SJCRH30 (cell line): ENCODE measurements at regions not wholly inside any gene's neighbourhood (a gene's known extent, or its start where the extent isn't known, plus 50 kb on each side); places are given as distances from the start of the nearest gene placed in this dataset.
"Not testable (repeated sequence)": the region's sequence is repeated elsewhere in the genome, so short reads cannot be mapped to it uniquely, and the experiment has no call there.

Source experiments
- DNase-seq, 2 experiments: peaks; one replicate each; pipeline ENCODE4 v3.0.0-alpha.2; 2015 to 2020
- H3K27ac ChIP-seq: fragments of 250-450 bp; sonication (Bioruptor Pico); 2 replicates; pipeline ENCODE4 v1.5.1; 2020; ENCODE audit warnings: mild to moderate bottlenecking, moderate library complexity
- H3K27me3 ChIP-seq: fragments of 250-450 bp; sonication (Bioruptor Pico); 2 replicates; pipeline ENCODE4 v1.5.1; 2020; ENCODE audit warnings: mild to moderate bottlenecking, moderate library complexity
- H3K36me3 ChIP-seq: fragments of 250-450 bp; sonication (Bioruptor Pico); 2 replicates; pipeline ENCODE4 v1.5.1; 2020; ENCODE audit warnings: mild to moderate bottlenecking, moderate library complexity
- H3K4me1 ChIP-seq: fragments of 250-450 bp; sonication (Bioruptor Pico); 2 replicates; pipeline ENCODE4 v1.5.1; 2020; ENCODE audit warnings: mild to moderate bottlenecking, moderate library complexity
- H3K4me3 ChIP-seq: fragments of 250-450 bp; sonication (Bioruptor Pico); 2 replicates; pipeline ENCODE4 v1.5.1; 2020; ENCODE audit warnings: mild to moderate bottlenecking, moderate library complexity
- H3K9me3 ChIP-seq: fragments of 250-450 bp; sonication (Bioruptor Pico); replicated peaks from 2 replicates; pipeline ENCODE4 v1.5.1; 2020; ENCODE audit warnings: mild to moderate bottlenecking, moderate library complexity

DNA sequence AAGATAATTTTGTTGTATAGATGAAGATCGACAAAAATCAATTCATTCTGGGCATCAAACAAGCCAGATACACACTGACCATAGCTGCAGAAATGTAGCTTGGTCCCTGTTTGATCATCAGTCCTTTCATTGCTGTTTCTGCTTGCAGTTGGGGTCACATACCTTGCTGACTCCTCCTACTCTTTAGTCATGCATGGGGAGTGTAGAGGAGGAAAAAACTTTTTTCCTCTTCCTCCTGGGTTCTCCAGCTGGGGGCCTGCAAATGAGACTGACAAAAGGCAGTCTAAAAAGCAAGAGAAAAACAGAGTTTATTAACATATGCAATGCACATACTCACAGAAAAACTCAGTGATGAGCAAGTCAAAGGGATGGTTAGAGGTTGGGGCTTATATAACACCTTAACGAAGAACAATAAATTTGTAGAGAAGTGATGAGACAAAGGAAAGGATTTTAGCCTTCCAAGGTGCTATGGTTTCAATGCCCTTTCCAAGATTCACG is 105.8 kb downstream of the QRSL1 start:
- Histone ChIP-seq H3K4me1 (no peaks in the 10 kb centered on the region), H3K27me3 (no peaks in the 10 kb centered on the region), H3K27ac (no peak overlapping the region), H3K4me3 (no peak overlapping the region), H3K36me3 (no peaks in the 10 kb centered on the region), H3K9me3 (no peaks in the 10 kb centered on the region)
- DNase-seq, result no peak

DNA sequence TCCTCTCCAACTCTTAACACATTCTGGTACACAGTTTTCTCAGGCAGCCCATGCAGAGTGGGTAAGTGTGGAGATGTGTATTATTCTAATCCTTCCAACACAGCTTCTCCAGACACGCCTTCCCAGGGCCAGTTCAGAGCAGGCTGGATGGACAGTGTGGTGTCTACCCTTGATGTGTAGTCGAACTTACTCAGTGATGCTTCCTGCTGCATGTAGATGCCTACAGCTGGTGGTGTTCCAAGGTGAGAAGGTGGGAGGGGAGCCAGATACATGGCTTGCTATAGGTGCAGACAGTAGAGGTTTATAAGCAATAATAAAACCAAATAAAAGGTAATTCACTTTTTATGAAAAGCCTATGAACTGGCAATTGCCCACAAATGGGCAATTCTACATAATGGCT is 104.0 kb downstream of the QRSL1 start:
- no peaks in the 10 kb centered on the region for H3K36me3 ChIP-seq

DNA sequence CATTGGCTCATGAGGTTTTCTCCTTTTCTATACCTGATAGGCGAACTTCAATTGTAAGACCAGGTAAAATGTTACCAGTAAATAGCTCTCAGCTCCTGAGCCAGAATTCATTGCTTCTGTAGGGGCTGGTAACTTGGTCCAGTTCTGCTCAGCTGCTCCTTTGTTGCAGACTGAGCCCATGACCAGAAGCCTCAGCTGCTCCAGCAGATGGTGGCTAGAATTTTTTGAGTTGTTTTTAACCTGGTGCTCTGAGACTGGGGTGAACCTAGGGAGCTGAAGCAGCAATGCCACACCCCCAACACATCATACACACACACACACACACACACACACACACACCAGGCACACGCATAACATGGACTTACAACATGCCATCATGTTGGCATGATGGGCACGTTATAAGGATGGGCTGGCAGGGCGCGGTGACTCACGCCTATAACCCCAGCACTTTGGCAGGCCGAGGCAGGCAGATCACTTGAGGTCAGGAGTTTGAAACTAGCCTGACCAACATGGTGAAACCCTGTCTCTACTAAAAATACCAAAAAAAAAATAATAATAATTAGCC is 103.1 kb downstream of the QRSL1 start:
- no peaks in the 10 kb centered on the region for H3K27me3 ChIP-seq

More for the DNA sequence above, 104.0 kb downstream of the QRSL1 start:
- no peak for DNase-seq
- Histone ChIP-seq H3K9me3 (no peaks in the 10 kb centered on the region), H3K4me3 (no peak overlapping the region), H3K4me1 (0 out of 2 replicates have a peak, but pooled peaks cover 3% of the 10 kb centered on the region), H3K27me3 (no peaks in the 10 kb centered on the region), H3K27ac (no peak overlapping the region)

DNA sequence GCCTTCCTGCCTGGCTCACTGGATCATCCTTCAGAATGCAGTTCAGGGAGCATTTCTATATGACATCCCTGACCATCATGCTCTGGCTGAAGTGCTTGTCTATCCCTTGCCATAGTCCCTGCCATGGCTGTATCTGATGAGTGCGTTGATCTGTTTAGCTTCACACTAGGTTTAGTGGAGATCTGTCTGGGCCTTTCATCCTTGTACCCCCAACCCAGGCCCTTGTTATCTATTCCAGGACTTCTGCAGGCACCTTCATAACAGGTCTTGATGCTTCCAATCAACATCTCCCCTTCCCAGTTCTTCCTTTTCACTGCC is 102.4 kb downstream of the QRSL1 start:
- Histone ChIP-seq H3K27me3 (no peaks in the 10 kb centered on the region), H3K4me3 (no peak overlapping the region), H3K4me1 (0 out of 2 replicates have a peak, but pooled peaks cover 3% of the 10 kb centered on the region), H3K9me3 (no peaks in the 10 kb centered on the region), H3K27ac (no peak overlapping the region), H3K36me3 (no peaks in the 10 kb centered on the region)
- DNase-seq, result no peak

More for the DNA sequence above, 103.1 kb downstream of the QRSL1 start:
- no peak overlapping the region for H3K27ac ChIP-seq
- no peak overlapping the region for H3K4me3 ChIP-seq
- no peak for DNase-seq
- no peaks in the 10 kb centered on the region for H3K9me3 ChIP-seq
- H3K4me1 ChIP-seq, result 0 out of 2 replicates have a peak, but pooled peaks cover 3% of the 10 kb centered on the region
- H3K36me3 ChIP-seq, result no peaks in the 10 kb centered on the region

DNA sequence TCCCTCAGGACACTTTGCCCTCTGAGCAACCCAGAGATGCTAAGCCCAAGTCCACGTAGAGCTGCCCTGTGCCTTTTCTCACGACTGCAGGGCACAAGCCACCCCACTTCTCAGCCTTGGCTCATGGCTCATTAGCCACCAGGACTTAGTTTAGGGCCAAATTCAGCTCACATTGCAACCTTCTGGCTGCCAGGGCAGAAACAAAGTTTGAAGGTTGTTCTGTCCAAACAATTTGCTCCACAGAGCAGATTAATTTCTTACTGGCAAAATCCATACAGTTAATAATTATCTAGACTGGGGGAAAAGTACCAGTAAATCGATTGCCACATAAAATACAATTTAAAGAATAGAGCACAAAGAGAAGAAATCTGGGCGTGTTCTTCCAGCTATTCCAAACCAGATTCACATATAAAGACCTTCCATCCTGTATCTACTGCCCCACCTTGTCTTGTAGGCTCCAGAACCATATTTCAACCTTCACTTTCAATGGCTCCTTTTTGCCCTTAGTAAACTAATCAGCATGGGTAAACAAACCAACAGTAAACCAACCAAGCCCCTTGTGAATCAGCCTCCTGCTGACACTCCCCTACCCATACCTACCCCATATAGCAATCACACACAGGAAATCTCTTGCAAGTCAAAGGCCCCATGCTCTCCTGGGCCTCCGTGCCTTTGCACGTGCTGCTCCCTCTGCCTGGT is 101.9 kb downstream of the QRSL1 start:
- H3K27ac ChIP-seq, result no peak overlapping the region
- H3K9me3 ChIP-seq, result no peaks in the 10 kb centered on the region
- H3K4me3 ChIP-seq, result no peak overlapping the region
- no peaks in the 10 kb centered on the region for H3K27me3 ChIP-seq
- DNase-seq, result no peak
- H3K4me1 ChIP-seq, result 0 out of 2 replicates have a peak, but pooled peaks cover 3% of the 10 kb centered on the region
- H3K36me3 ChIP-seq, result no peaks in the 10 kb centered on the region

DNA sequence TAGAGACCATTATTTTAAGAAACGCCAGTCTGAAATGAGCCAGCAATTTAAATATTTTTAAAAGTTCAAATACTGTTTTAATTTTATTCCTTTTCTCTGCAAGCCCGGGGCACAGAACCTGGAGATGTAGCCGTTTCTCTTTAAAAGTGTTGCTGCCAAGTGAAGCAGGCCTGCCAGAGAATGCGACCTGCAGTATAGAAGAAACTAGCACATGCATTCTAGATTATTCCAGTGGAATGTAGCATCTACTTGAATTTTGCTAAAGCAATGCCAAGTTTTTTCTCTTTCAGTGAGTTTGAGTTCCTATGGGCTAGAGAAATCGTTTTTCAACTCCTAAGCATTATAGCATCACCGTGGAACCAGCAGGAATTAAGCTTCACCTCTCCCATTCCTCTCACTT is 101.3 kb downstream of the QRSL1 start:
- Histone ChIP-seq H3K4me1 (0 out of 2 replicates have a peak, but pooled peaks cover 3% of the 10 kb centered on the region), H3K36me3 (no peaks in the 10 kb centered on the region), H3K4me3 (no peak overlapping the region), H3K27ac (no peak overlapping the region), H3K27me3 (no peaks in the 10 kb centered on the region), H3K9me3 (no peaks in the 10 kb centered on the region)
- DNase-seq, result no peak

DNA sequence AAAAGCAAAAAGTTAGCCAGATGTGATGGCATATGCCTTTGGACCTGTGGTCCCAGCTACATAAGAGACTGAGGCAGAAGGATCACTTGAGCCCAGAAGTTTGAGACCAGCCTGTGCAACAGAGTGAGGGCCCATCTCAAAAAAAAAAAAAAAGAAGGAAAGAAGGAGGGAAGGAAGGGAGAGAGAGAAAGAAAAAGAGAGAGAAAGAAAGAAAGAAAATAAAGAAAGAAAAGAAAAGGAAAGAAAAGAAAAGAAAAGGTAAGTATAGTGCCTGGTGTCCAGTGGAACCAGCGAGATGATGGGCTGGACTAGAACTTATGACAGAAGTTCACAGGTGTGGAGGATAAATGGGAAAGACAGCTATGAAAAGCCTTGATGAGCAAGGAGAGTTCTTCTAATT is 100.9 kb downstream of the QRSL1 start:
- no peak overlapping the region for H3K4me3 ChIP-seq
- no peak overlapping the region for H3K27ac ChIP-seq
- no peaks in the 10 kb centered on the region for H3K36me3 ChIP-seq
- no peaks in the 10 kb centered on the region for H3K27me3 ChIP-seq
- H3K4me1 ChIP-seq, result 0 out of 2 replicates have a peak, but pooled peaks cover 3% of the 10 kb centered on the region
- no peaks in the 10 kb centered on the region for H3K9me3 ChIP-seq
- no peak for DNase-seq

DNA sequence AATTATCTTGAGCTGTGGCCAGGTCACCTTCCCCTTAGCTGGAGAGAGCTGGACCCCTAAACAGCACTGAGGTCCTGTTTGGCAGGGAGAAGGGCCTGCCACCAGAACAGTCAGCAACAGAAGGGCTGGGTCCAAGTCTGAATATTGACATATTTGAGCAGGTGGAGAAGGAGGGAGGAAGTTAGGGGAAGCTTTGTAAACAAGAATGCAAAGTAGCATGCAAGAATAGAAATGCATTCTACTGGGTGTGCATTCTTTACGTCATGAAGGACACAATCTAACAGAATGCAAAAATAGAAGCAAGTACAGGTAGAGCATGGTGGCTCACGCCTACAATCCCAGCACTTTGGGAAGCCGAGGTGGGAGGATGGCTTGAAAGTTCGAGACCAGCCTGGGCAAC is 100.5 kb downstream of the QRSL1 start:
- Histone ChIP-seq H3K36me3 (no peaks in the 10 kb centered on the region), H3K4me1 (0 out of 2 replicates have a peak, but pooled peaks cover 3% of the 10 kb centered on the region), H3K4me3 (no peak overlapping the region), H3K27ac (no peak overlapping the region), H3K27me3 (no peaks in the 10 kb centered on the region), H3K9me3 (no peaks in the 10 kb centered on the region)
- DNase-seq, result peak in 1 of 2 experiments; percentile 24

DNA sequence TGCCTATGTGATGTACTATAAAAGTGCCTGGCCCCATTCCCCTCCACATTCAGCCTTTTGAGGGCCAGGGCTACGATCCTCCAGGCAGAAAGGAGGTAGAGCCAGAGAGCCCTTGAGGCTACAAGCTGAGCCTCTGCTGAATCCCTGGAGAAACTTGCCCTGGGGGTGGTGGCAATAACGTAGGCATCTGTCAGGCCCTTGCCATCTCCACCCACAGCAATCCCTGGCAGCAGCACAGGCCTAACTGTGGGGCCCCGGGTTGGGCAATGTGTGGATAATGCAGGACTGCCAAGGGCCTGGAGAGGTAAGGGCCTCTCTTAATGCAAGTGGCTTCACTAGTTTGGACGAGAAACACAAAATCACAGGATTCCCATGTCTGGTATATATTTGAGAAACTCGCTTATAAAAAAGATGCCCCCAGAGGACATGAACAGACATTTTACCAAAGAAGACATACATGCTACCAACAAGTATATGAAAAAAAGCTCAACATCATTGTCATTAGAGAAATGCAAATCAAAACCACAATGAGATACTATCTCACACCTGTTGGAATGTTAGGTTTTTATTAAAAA is 99.0 kb downstream of the QRSL1 start:
- Histone ChIP-seq H3K4me1 (0 out of 2 replicates have a peak, but pooled peaks cover 3% of the 10 kb centered on the region), H3K27me3 (no peaks in the 10 kb centered on the region), H3K4me3 (no peak overlapping the region), H3K36me3 (no peaks in the 10 kb centered on the region), H3K27ac (no peak overlapping the region), H3K9me3 (no peaks in the 10 kb centered on the region)
- DNase-seq, result no peak

DNA sequence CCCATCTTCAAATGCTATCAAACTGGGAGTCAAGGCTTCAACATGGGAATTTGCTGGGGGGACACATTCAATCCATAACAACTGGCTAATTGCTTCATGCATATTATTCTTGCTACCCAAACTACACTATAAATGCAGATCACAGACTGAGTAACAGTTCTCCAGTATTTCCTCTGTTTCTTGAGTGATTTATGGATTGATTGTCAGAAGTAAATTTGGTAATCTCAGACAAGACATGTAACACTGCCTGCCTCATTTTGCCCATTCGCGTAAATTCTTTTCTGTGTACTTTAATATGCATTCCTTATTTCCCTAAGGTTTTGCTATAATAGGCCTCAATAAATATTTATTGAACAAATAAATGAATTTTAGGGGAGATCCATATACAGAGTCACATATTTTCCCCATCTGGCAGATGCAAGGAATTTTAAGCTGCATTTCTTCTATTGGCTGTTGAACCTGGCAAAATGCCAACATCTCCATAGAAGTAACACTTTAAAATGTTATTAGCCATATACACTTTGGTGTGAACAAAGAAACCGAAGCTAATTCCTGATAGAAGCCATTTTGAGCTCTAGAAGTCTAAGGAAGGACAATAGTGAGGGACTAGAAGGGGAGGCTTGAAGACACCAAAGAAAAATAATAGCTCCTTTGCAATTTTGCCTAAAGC is 98.2 kb downstream of the QRSL1 start:
- H3K4me3 ChIP-seq, result no peak overlapping the region
- no peaks in the 10 kb centered on the region for H3K27me3 ChIP-seq
- no peak for DNase-seq
- no peaks in the 10 kb centered on the region for H3K36me3 ChIP-seq
- H3K4me1 ChIP-seq, result 0 out of 2 replicates have a peak, but pooled peaks cover 3% of the 10 kb centered on the region
- H3K27ac ChIP-seq, result no peak overlapping the region
- H3K9me3 ChIP-seq, result no peaks in the 10 kb centered on the region

DNA sequence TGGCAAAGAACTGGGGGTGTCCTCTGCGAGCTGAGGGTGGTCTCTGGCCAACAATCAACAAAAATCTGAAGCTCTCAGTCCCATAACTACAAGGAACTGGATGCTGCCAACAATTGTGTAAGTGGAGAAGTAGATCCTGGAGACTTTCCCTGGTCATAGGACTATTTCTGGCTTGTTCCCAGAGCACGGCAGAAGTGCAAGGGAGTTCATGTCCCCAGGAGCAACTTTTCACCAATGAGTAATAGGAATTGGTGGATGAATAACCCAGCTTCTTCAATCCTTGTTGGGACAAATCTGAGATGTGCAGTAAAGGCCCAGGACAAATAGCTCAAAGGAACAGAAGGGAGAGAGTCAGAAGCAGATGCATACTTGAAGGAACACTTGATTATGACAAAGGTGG is 95.5 kb downstream of the QRSL1 start:
- Histone ChIP-seq H3K27ac (no peak overlapping the region), H3K9me3 (no peaks in the 10 kb centered on the region), H3K36me3 (no peaks in the 10 kb centered on the region), H3K4me3 (no peak overlapping the region), H3K4me1 (0 out of 2 replicates have a peak, but pooled peaks cover 3% of the 10 kb centered on the region), H3K27me3 (no peaks in the 10 kb centered on the region)
- no peak for DNase-seq

DNA sequence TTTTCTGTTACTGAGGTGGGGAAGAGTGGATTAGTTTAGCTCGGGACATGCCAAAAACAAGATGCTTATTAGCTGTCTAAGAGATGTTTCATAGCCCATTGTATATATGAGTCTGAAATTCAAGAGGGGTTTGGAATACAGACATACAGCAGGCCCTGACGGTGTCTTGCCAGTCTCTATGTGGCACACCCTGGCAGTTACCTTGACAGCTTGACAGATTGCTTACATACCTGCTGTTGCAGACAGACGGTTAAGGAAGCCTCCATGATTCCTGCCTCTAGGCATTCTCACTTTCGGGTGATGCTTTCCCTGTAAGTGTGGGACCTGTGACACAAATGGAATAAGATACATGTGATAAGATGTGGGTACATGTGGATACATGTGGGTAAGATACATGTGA is 95.0 kb downstream of the QRSL1 start:
- Histone ChIP-seq H3K4me1 (no peaks in the 10 kb centered on the region), H3K36me3 (no peaks in the 10 kb centered on the region), H3K9me3 (no peaks in the 10 kb centered on the region), H3K27me3 (no peaks in the 10 kb centered on the region), H3K4me3 (no peak overlapping the region), H3K27ac (no peak overlapping the region)
- no peak for DNase-seq

DNA sequence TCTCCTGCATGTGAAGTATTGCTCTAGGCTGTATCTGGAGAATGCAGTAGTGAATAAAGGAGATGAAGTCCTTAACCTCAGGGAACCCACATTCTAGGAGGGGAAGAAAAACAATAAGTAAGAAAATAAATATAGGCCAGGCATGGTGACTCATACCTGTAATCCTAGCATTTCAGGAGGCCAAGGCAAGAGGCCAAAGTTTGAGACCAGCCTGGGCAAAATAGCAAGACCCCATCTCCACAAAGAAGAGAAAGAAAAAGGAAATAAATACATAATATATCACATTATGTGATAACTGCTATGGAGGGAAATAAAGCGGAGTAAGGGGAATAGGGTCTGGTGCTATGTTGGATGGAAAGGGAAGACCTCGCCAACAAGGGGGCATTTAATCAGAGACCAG is 94.0 kb downstream of the QRSL1 start:
- H3K9me3 ChIP-seq, DNase-seq, H3K36me3 ChIP-seq, H3K4me3 ChIP-seq, H3K4me1 ChIP-seq, H3K27ac ChIP-seq, H3K27me3 ChIP-seq: not testable (repeated sequence)

DNA sequence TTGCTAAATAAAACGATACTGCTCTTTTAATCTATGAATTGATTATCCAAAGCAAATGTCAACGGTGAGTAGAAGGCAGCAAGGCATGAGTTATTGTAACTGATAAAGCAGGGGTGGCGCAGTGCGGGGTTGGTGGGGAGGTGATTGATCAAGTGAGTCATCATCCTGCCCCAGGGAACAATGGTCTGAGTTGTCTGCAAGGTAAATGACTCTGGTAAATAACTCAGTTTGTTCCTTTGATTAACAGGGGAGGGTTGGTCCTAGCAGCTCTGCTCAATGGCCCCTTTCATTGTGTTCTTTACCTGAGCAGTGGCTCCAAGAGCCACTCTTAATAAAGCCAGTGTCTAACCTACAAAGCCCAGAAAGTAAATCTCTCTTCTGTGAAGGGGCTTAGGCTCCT is 91.8 kb downstream of the QRSL1 start:
- not testable (repeated sequence) for H3K27ac ChIP-seq, H3K36me3 ChIP-seq, H3K4me1 ChIP-seq, H3K9me3 ChIP-seq, DNase-seq, H3K27me3 ChIP-seq, H3K4me3 ChIP-seq
